GM18499 (cell line): ENCODE measurements at regions not wholly inside any gene's neighbourhood (a gene's known extent, or its start where the extent isn't known, plus 50 kb on each side); places are given as distances from the start of the nearest gene placed in this dataset.

Experiments used
- ATAC-seq: cut with Tn5 transposase; IDR thresholded peaks from one replicate; pipeline ENCODE4 v1.9.1; 2021; ENCODE audit warnings: moderate number of reproducible peaks; ENCODE audit not compliant: insufficient read depth, unreplicated experiment

DNA sequence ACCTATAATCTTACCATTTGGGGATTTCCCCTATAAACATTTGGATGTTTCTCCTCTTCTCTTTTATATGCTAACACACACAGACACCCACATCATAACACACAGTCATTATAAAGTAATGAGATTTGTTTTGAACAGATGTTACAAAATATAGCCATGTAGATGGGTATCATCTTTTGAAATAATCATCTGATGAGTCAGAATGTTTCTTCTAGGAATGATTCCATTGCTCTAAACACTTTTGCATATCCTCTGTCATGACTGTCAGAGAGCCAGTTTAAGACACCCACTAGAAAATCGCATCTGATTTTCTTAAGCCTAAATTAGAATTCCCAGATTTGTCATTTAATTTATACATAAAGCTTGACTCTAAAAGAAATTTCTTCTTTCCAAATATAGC lies 442.6 kb downstream of the CMPK2 start:
- ATAC-seq, result no peak

DNA sequence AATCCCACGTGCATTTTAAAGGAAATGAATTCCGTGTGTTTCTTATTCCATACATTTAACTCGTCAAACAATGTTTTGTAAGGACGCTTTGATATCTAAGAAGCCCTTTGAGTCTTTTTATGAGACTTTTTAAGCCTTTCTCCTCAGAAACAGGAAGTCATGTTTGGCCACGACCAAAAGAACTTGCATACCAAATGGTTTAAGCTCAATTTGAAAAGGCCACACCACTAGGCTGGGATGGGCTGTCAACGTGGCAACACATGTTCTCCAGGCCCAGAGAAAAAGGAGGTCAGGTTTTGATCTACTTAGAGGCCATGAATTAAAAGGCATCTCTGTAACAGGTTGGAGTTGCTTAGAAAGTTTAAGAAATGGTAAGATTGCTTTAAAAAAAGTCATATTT lies 441.8 kb downstream of the CMPK2 start:
- ATAC-seq, result no peak

DNA sequence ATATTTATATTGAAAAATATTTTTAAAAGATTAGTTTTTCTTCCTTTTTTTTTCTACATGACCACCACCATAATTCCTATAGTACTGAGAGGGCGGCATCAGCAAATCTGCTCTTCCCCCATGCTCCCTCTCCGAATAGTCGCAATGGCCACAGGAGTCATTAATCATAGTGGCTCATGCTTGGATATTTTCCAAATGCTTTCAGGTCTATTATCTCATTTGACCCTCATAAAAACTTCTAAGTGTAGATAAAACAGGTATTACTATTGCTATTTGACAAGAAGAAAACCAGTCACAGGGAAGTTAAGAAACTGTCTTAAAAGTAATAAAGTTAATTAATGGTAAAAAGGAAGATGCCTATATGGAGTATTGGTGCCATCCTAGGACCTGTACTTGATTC lies 440.7 kb downstream of the CMPK2 start:
- no peak for ATAC-seq

GRCh38 chr2:6429210-6429986 lies 436.3 kb downstream of the CMPK2 start:
- ATAC-seq, result no peak

DNA sequence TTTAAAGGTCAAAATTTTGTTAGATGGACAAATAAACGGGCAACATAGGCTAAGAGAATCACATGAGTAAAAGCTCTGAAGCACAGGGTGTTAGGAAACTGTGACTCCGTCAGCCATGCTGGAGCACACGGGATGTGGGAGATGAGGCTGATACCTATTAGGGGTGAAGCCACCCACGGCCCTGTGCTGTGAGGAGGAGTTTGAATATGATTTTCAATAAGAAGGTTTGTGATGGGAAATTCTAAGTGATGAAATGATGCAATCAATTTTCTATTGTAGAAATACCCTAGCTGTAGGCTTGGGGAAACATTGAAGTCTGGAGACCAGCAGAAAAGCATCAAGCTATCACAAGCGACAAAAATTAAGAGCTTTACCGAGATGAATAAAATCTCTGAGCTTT lies 431.3 kb downstream of the CMPK2 start:
- no peak for ATAC-seq

- no peak for ATAC-seq
Observed at GRCh38 chr2:6441800-6442199, 423.9 kb downstream of the CMPK2 start.

- no peak for ATAC-seq
Observed at GRCh38 chr2:6442252-6442985, 423.3 kb downstream of the CMPK2 start.

- no peak for ATAC-seq
Observed at GRCh38 chr2:6443061-6443823, 422.5 kb downstream of the CMPK2 start.

- ATAC-seq, result no peak
Observed at GRCh38 chr2:6444514-6444913, 421.2 kb downstream of the CMPK2 start.

DNA sequence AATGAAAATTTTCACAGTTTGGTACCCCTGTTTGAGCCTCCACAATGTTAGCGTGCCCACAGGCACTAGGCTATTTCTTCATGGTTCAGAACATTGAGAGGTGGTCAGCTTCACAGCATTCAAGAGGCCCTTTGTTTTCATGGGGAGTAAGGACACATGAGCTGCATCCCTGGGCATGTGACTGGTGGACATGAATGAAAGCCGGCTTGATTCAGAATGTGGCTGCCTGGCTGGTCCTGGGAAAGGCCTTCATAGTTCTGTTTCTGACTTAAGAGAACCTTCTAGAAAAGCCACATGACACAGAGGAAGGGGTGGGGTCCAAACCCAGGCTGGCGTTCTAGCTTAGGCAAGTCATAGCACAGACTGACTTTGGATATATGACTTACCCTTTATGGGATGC lies 420.6 kb downstream of the CMPK2 start:
- no peak for ATAC-seq

- no peak for ATAC-seq
Observed at GRCh38 chr2:6446938-6447608, 418.6 kb downstream of the CMPK2 start.

- ATAC-seq, result no peak
Observed at GRCh38 chr2:6448893-6449292, 416.8 kb downstream of the CMPK2 start.

- ATAC-seq, result no peak
Observed at GRCh38 chr2:6449343-6449742, 416.4 kb downstream of the CMPK2 start.

DNA sequence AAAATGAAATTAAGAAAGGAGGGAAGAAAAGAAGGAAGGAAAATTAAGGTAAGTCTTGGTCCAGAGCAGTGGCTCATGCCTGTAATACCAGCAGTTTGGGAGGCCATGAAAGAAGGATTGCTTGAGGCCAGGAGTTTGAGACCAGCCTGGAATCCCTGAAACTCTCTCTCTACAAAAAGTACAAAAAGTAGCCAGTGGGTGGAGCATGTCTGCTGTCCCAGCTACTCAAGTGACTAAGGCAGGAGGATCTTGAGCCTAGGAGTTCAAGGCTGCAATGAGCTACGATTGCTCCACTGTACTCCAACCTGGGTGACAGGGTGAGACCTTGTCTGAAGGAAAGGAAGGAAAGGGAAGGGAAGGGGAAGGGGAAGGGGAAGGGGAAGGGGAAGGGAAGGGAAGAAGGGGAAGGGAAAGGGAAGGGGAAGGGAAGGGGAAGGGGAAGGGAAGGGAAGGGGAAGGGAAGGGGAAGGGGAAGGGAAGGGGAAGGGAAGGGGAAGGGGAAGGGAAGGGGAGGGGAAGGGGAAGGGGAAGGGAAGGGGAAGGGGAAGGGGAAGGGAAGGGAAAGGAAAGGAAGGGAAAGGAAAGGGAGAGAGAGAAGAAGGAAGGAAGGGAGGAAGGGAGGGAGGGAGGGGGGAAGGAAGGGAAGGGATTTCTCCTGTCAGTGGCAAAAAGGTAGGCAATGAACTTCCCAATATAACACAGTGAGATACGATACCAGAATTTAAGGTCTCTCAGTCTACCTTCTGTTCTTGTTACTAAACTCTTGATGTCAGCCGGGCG lies 412.8 kb downstream of the CMPK2 start:
- no peak for ATAC-seq

DNA sequence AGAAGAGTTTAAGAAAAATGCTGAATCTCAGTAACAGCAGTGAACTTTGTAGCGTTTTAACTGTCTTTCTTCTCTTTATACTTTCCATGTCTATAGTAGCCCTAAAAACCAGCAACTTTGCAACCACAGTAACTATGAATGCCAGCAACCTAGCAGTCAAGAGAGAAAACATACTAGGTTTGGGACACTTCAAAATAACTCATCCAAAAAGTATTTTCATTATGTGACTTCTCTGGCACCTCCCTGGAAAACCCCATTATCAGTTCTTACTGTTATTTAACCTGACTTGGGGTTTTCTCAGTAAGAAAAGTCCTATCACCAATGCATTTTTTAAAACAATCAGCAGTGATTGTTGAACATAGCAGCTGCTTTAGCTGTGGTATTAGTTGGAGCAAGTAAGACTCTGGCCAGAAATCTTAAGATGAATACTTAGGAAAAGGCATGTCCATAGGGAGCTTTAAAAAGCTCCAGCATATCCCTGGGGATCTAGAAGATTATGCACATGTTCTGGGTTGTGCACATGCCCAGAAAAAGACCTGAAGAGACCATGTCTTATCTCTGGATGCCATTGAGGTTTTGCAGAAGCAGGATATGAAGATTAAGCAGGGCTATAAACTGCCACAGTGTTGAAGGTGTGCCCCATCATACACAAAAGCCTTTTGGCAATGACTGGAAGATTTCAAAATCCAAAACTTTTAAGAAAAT lies 411.3 kb downstream of the CMPK2 start:
- no peak for ATAC-seq

GRCh38 chr2:6459138-6459537 lies 406.6 kb downstream of the CMPK2 start:
- ATAC-seq, result no peak

GRCh38 chr2:6470518-6470917 lies 395.2 kb downstream of the CMPK2 start:
- ATAC-seq, result no peak

DNA sequence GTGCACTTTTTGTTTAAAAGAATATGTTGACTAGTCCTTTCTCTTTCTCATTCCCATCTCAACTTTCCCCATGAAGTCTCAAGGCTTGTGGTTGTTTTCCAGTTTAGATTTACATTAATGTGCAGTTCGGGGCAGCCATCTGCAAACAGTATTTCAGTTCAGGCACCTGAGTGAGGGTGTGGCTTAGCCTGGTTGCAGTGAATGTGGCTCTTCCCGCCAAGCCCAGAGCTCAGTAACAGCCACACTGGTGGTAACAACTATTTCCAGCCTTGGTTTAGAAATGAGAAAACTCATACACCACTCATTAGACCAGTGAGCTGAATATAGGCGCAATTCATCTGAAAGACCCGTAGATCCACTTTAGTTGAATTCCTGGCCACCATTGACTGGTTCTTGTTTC lies 394.3 kb downstream of the CMPK2 start:
- no peak for ATAC-seq
